ENCODE measurements at regions not wholly inside any gene's neighbourhood (a gene's known extent, or its start where the extent isn't known, plus 50 kb on each side); places are given as distances from the start of the nearest gene placed in this dataset.
"Not testable (repeated sequence)": the region's sequence is repeated elsewhere in the genome, so short reads cannot be mapped to it uniquely, and the experiment has no call there.

DNA sequence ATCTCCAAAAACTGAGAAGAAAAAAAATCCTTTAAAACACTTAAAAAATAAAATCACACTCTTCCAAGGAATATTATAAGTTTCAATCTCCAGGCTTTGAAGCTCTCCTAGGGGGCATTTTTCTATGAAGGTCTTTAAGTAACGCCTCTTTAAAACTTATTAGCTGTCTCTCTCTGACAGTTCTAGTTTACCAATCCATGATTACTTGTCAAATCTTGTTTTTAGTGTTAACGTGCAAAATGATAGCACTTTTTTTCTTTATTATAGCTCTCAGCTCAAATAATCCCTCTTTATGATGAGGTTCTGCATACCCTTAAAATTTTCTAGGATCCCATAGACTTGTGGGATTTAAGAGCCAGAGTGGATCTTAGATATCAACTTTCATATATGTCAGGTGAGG is 369.0 kb downstream of the DOK5 start:
- DNase-seq (ENCODE audit: low spot score) = no peak

GRCh38 chr20:54843865-54844264 is 368.5 kb downstream of the DOK5 start:
- DNase-seq (ENCODE audit: low spot score) = no peak

DNA sequence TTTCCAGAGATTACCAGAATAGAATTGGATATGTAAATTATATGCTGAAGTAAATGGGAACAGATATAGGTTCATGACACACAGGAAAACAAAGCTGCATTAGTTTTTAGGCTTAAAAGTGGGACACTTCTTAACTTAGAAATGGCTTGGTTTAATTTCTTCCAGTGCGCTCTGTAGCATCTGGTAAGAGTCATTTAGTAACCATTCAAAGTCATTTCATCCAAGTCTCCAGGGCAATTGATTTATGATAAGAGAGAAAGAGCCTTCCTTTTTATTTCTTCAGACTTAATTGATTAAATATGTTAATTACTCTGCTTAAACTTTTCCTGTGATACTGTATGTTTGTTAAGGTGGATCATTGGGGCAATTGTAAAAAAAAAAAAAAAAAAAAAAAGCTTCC is 368.0 kb downstream of the DOK5 start:
- no peak for DNase-seq (ENCODE audit: low spot score)

DNA sequence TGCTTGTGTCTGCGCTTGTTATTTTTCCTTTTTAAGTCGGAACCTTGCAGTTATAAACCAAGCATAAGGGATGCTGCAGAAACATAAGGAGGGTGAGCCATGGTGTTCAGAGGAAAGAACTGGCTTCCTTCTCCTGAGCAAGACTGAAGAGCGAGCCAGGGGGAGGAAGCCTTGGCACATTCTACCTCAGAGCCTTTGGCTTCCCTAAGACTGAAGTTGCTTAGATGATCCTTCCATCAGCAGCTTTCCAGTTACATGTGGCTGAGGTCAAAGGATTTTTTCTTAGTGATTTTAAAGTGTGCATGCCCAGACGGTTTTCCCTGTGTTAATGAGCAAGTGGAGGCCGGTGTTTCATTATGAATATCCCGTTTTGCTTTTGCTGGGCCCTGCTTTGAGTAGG is 363.8 kb downstream of the DOK5 start:
- no peak for DNase-seq (ENCODE audit: low spot score)

GRCh38 chr20:54837226-54837625 is 361.8 kb downstream of the DOK5 start:
- DNase-seq (ENCODE audit: low spot score) = no peak

GRCh38 chr20:54822386-54822785 is 347.0 kb downstream of the DOK5 start:
- DNase-seq (ENCODE audit: low spot score) = no peak

GRCh38 chr20:54820392-54820791 is 345.0 kb downstream of the DOK5 start:
- DNase-seq (ENCODE audit: low spot score) = no peak

DNA sequence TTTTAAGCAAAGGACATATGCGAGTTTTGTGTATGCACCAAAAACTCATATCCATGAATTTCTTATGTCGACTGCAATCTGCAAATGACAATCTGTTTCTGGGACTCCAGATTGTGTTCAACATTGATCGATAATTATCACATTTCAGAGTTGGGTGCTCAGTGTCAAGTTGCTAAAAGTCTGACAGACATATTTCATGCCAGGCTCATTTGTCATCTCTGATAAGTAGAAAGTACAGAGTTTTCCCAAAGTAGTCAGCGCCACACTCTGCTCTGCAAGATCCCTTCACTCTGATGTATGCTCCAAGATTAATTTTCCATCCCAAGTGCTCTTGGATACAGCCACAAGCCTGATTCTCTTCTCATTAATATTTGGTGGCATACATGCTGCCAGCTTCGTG is 331.1 kb downstream of the DOK5 start:
- no peak for DNase-seq (ENCODE audit: low spot score)

- no peak for DNase-seq (ENCODE audit: low spot score)
Observed at GRCh38 chr20:54794874-54795273, 319.5 kb downstream of the DOK5 start.

- no peak for DNase-seq (ENCODE audit: low spot score)
Observed at GRCh38 chr20:54794110-54794509, 318.7 kb downstream of the DOK5 start.

- DNase-seq (ENCODE audit: low spot score) = no peak
Observed at GRCh38 chr20:54793291-54793992, 318.0 kb downstream of the DOK5 start.

DNA sequence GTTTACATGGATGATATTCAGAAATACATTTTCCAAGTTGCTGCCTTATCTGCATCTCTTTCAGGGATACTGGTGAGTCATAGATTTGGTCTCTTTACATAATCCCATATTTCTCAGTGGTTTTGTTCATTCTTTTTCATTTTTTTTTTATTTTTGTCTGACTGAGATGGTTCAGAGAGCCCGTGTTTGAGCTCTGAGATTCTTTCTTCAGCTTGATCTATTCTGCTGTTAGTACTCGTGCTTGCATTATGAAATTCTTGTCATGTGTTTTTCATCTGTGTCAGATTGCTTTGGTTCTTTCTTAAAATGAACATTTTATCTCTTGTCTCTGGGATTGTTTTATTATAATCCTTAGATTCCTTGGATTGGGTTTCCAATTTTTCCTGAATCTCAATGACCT is 317.3 kb downstream of the DOK5 start:
- DNase-seq (ENCODE audit: low spot score) = no peak

GRCh38 chr20:54788260-54788659 is 312.9 kb downstream of the DOK5 start:
- not testable (repeated sequence) for DNase-seq (ENCODE audit: low spot score)

DNA sequence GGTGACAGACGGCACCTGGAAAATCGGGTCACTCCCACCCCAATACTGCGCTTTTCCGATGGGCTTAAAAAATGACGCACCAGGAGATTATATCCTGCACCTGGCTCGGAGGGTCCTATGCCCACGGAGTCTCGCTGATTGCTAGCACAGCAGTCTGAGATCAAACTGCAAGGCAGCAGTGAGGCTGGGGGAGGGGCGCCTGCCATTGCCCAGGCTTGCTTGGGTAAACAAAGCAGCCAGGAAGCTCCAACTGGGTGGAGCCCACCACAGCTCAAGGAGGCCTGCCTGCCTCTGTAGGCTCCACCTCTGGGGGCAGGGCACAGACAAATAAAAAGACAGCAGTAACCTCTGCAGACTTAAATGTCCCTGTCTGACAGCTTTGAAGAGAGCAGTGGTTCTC is 307.4 kb downstream of the DOK5 start:
- DNase-seq (ENCODE audit: low spot score) = not testable (repeated sequence)

DNA sequence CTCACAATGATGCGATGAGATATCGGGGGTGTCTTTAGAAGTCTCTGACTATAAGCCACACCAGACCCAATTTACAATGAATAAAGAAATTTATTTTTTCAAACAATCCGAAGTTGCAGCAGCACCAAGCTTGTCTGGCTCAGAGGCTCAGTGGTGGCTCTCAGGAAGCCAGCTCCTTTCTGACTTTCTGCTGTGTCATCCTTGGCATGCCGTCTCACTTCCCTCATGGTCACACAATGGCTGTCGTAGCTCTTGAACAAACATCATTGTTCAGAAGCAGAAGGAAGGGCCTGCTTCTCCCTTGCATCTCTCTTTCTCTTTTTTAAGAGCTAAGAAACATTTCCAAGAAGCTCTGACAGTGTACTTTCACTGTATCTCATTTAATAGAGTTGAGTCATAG is 299.0 kb downstream of the DOK5 start:
- no peak for DNase-seq (ENCODE audit: low spot score)

GRCh38 chr20:54773643-54774000 is 298.2 kb downstream of the DOK5 start:
- no peak for DNase-seq (ENCODE audit: low spot score)

GRCh38 chr20:54772893-54773642 is 297.7 kb downstream of the DOK5 start:
- no peak for DNase-seq (ENCODE audit: low spot score)

GRCh38 chr20:54766483-54766882 is 291.1 kb downstream of the DOK5 start:
- DNase-seq (ENCODE audit: low spot score) = no peak

DNA sequence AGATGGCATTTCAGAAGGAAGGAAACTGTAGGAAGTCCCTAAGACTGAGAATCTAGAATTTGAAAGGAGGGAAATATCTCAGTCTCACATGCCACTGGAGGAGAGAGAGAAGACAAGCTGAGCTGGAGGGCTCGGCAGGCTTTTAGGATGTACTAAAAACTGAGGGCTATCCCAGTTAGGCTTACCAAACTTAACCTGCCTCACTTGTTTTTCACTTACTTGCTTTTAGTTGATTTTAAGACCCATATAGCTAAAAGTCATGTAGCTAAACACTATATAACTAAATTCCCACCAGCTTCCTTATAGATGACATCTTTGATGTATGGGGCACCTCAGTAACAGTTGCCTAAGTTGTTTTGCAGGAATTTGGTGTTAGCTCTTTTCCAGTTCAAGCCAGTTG is 288.0 kb downstream of the DOK5 start:
- no peak for DNase-seq (ENCODE audit: low spot score)

DNA sequence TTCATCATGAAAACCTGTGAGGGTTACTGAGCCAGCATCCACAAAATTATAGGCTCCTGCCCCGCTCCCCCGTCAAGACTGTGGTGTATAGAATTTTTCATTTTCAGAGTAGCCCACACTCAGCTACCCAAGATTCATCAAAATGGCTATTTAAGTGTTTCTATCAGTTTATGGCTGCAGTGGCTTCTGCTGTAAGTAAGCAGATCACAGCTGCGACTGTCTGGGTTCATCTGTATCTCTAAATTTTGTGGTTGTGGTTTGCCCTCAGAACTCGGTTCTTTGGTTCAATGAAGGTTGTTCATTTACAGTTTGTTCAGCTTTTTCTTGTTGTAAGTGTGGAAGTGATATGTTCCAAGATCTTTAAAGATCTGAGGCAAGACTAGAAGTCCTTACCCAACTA is 284.2 kb downstream of the DOK5 start:
- DNase-seq (ENCODE audit: low spot score) = no peak

DNA sequence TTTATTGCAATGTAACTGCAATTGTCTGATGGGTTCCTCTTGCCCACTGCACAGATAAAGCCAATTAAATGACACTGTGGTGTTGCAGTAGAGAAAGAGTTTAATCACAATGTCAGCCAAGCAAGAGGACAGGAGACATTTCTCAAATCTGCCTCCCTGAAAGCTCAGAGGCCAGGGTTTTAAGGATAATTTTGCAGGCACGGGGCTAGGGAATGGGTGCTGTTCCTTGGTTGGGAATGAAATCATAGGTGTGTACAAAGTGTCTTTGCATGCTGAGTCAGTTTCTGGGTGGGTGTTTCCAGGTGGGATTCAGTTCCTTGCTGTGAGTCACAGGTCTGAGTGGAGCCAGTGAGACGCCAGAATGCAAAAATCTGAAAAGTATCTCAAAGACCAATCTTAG is 271.4 kb downstream of the DOK5 start:
- DNase-seq (ENCODE audit: low spot score) = no peak

DNA sequence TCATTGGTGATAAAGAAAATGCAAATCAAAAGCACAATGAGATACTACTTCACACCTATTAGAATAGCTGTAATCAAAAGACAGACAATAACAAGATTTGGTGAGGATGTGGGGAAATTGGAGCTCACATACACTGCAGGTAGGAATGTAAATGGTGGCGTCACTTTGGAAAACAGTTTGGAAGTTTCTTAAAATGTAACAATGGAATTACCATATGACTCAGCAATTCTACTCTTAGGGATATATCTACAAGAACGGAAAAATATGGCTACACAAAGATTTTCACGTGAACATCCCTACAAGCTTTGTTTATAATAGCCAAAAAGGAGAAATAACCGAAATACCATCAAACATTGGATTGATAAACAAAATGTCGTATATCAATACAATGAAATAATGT is 270.4 kb downstream of the DOK5 start:
- DNase-seq (ENCODE audit: low spot score) = no peak

- no peak for DNase-seq (ENCODE audit: low spot score)
Observed at GRCh38 chr20:54744097-54744496, 268.7 kb downstream of the DOK5 start.

- no peak for DNase-seq (ENCODE audit: low spot score)
Observed at GRCh38 chr20:54742193-54742592, 266.8 kb downstream of the DOK5 start.
